K562 (cell line): ENCODE measurements at regions not wholly inside any gene's neighbourhood (a gene's known extent, or its start where the extent isn't known, plus 50 kb on each side); places are given as distances from the start of the nearest gene placed in this dataset.

ENCODE experiments used
- C11orf30 ChIP-seq: fragments of 450-650 bp; IDR thresholded peaks from 2 replicates; pipeline ENCODE4 v1.6.1; 2016; ENCODE audit warnings: low read depth, mild to moderate bottlenecking
- CBX1 ChIP-seq: sonication (generic); IDR thresholded peaks from 2 replicates; pipeline ENCODE4 v1.6.1; 2016; ENCODE audit warnings: antibody characterized with exemption, low read depth, mild to moderate bottlenecking
- CGGBP1 ChIP-seq: fragments of 250-450 bp; sonication (Bioruptor Pico); IDR thresholded peaks from 2 replicates; pipeline ENCODE4 v1.9.0; 2021; ENCODE audit warnings: mild to moderate bottlenecking
- CSDE1 ChIP-seq, 2 experiments: fragments of 450-650 bp; IDR thresholded peaks; 2 replicates each; pipeline ENCODE4 v1.6.1; 2016; ENCODE audit warnings: mild to moderate bottlenecking in 1 of 2
- NCOA4 ChIP-seq: fragments of 450-650 bp; IDR thresholded peaks from 2 replicates; pipeline ENCODE4 v1.6.1; 2018; ENCODE audit warnings: mild to moderate bottlenecking; ENCODE audit not compliant: partially characterized antibody
- RAD21 ChIP-seq, 2 experiments: fragments of 250-450 bp in 1 of 2; fragments of 450-650 bp in 1 of 2; sonication (Bioruptor Pico) in 1 of 2; formaldehyde crosslinking in 1 of 2; IDR thresholded peaks in 1 of 2; conservative IDR thresholded peaks in 1 of 2; 2 replicates each; pipeline versions ENCODE4 v1.4.0 to v1.8.0; 2020 to 2022; ENCODE audit warnings: mild to moderate bottlenecking in 2 of 2, moderate library complexity in 1 of 2
- SMAD3 ChIP-seq: fragments of 450-650 bp; formaldehyde crosslinking; conservative IDR thresholded peaks from 2 replicates; pipeline ENCODE4 v1.4.0; 2020; ENCODE audit warnings: mild to moderate bottlenecking
- SMC3 ChIP-seq: conservative IDR thresholded peaks from 2 replicates; pipeline ENCODE4 v1.6.1; 2011; ENCODE audit warnings: low read depth, low read length, improper control_type of control experiment; ENCODE audit not compliant: insufficient read depth
- TAF7 ChIP-seq: fragments of 450-650 bp; IDR thresholded peaks from 2 replicates; pipeline ENCODE4 v1.6.1; 2016; ENCODE audit warnings: missing genetic modification characterization, missing compliant biosample characterization
- TBL1XR1 ChIP-seq, 2 experiments: IDR thresholded peaks; 2 replicates each; pipeline ENCODE4 v1.6.1; 2012; ENCODE audit warnings: improper control_type of control experiment in 2 of 2, low read length in 2 of 2, mild to moderate bottlenecking in 1 of 2
- TCF15 ChIP-seq: fragments of 250-450 bp; sonication (Bioruptor Pico); IDR thresholded peaks from 2 replicates; pipeline ENCODE4 v1.8.0; 2022; ENCODE audit warnings: moderate library complexity, mild to moderate bottlenecking, inconsistent platforms
- ZBTB34 ChIP-seq: fragments of 250-450 bp; sonication (Bioruptor Pico); IDR thresholded peaks from 2 replicates; pipeline ENCODE4 v1.8.0; 2021; ENCODE audit warnings: mild to moderate bottlenecking, moderate library complexity
- ZNF23 ChIP-seq: fragments of 250-450 bp; sonication (Bioruptor Pico); IDR thresholded peaks from 2 replicates; pipeline ENCODE4 v1.4.0; 2020; ENCODE audit warnings: mild to moderate bottlenecking
- ZNF280B ChIP-seq: fragments of 250-450 bp; sonication (Bioruptor Pico); IDR thresholded peaks from 2 replicates; pipeline ENCODE4 v1.5.1; 2021; ENCODE audit warnings: mild to moderate bottlenecking

- no peak for TF ChIP-seq TCF15
- TF ChIP-seq CGGBP1 (CRISPR knock-in tag) = no peak
- no peak for TF ChIP-seq SMC3
- TF ChIP-seq ZNF23 = no peak
- TF ChIP-seq CBX1 = 0 out of 2 replicates have a peak, but pooled peaks have one; percentile 26
- TF ChIP-seq TAF7 = no peak
- TF ChIP-seq NCOA4 = no peak
- TF ChIP-seq TBL1XR1 (IDR thresholded peaks at IDR 0.05; ENCODE audit: low read length in 2 of 2) = no peak
- no peak for TF ChIP-seq ZBTB34 (CRISPR knock-in tag)
- no peak for TF ChIP-seq CSDE1 (IDR thresholded peaks at IDR 0.05)
- TF ChIP-seq ZNF280B = peak; percentile 82; the same call in 1 of the 2 replicates
- 0 out of 4 replicates have a peak, but pooled peaks of 1 of the 2 experiments have one; percentile 2 for TF ChIP-seq RAD21 (CRISPR knock-in tag; conservative IDR thresholded peaks at IDR 0.05 in 1 of 2, IDR thresholded peaks at IDR 0.05 in 1 of 2)
- TF ChIP-seq C11orf30 = no peak
- TF ChIP-seq SMAD3 (CRISPR knock-in tag) = no peak
These were observed 150.0 kb downstream of the RNASET2 start (continued) for GRCh38 chr6:166806217-166806838.
